HG02840 (cell line): ENCODE measurements at regions not wholly inside any gene's neighbourhood (a gene's known extent, or its start where the extent isn't known, plus 50 kb on each side); places are given as distances from the start of the nearest gene placed in this dataset.

Source experiments
- ATAC-seq: cut with Tn5 transposase; IDR thresholded peaks from one replicate; pipeline ENCODE4 v1.9.1; 2021; ENCODE audit warnings: mild to moderate bottlenecking, moderate library complexity, moderate number of reproducible peaks; ENCODE audit not compliant: unreplicated experiment, low FRiP score

- no peak for ATAC-seq
Measured at GRCh38 chr16:64736857-64737256, 385.0 kb downstream of the CDH11 start.

- no peak for ATAC-seq
Measured at GRCh38 chr16:64731891-64732290, 390.0 kb downstream of the CDH11 start.

- no peak for ATAC-seq
Measured at GRCh38 chr16:64730261-64730660, 391.6 kb downstream of the CDH11 start.

GRCh38 chr16:64724339-64724738, 397.5 kb downstream of the CDH11 start:
- no peak for ATAC-seq

GRCh38 chr16:64718486-64718885, 403.4 kb downstream of the CDH11 start:
- ATAC-seq: no peak

GRCh38 chr16:64717871-64718270, 404.0 kb downstream of the CDH11 start:
- no peak for ATAC-seq

GRCh38 chr16:64715624-64716023, 406.2 kb downstream of the CDH11 start:
- ATAC-seq: no peak

- no peak for ATAC-seq
Measured at GRCh38 chr16:64712026-64712425, 409.8 kb downstream of the CDH11 start.

GRCh38 chr16:64711596-64711995, 410.3 kb downstream of the CDH11 start:
- ATAC-seq: no peak

- ATAC-seq: no peak
Measured at GRCh38 chr16:64711026-64711425, 410.8 kb downstream of the CDH11 start.

GRCh38 chr16:64705443-64705842, 416.4 kb downstream of the CDH11 start:
- ATAC-seq: no peak

GRCh38 chr16:64704386-64704785, 417.5 kb downstream of the CDH11 start:
- ATAC-seq: no peak

- no peak for ATAC-seq
Measured at GRCh38 chr16:64702415-64702814, 419.4 kb downstream of the CDH11 start.

GRCh38 chr16:64700628-64701027, 421.2 kb downstream of the CDH11 start:
- no peak for ATAC-seq

GRCh38 chr16:64696866-64697265, 425.0 kb downstream of the CDH11 start:
- ATAC-seq: no peak

GRCh38 chr16:64695684-64696083, 426.2 kb downstream of the CDH11 start:
- ATAC-seq: no peak

GRCh38 chr16:64693946-64694345, 427.9 kb downstream of the CDH11 start:
- ATAC-seq: no peak

GRCh38 chr16:64687786-64688185, 434.1 kb downstream of the CDH11 start:
- no peak for ATAC-seq

- no peak for ATAC-seq
Measured at GRCh38 chr16:64687123-64687522, 434.7 kb downstream of the CDH11 start.

- no peak for ATAC-seq
Measured at GRCh38 chr16:64679976-64680690, 441.7 kb downstream of the CDH11 start.

GRCh38 chr16:64669573-64669972, 452.3 kb downstream of the CDH11 start:
- no peak for ATAC-seq

GRCh38 chr16:64667334-64667877, 454.5 kb downstream of the CDH11 start:
- no peak for ATAC-seq
